IMR-90 (cell line): ENCODE measurements at regions not wholly inside any gene's neighbourhood (a gene's known extent, or its start where the extent isn't known, plus 50 kb on each side); places are given as distances from the start of the nearest gene placed in this dataset.

Source experiments
- ATAC-seq: fragments of 200-7000 bp; cut with Tn5 transposase; 2 replicates; pipeline ENCODE4 v1.9.1; 2020; ENCODE audit warnings: low read depth, mild to moderate bottlenecking, moderate library complexity
- BruUV-seq: library from RNA; stranded (reverse); fragments of 400-500 nt; replicated peaks from 2 replicates; lab custom pipeline; 2021; lab: Mats Ljungman, UMichigan
- CTCF ChIA-PET: fragments of 300-600 bp; formaldehyde crosslinking; extraction: SDS; loops from one replicate; lab custom pipeline; 2021; ENCODE audit warnings: antibody characterized with exemption; lab: Yijun Ruan, JAX
- POLR2A ChIA-PET: fragments of 300-600 bp; sonication (Branson Sonifier 250); formaldehyde crosslinking; loops from one replicate; lab custom pipeline; 2022; ENCODE audit warnings: antibody characterized with exemption; ENCODE audit not compliant: unreplicated experiment; lab: Charles Lee
- DNase-seq: peaks from one replicate; pipeline ENCODE4 v3.0.0; 2013
- H2AFZ ChIP-seq: replicated peaks from 2 replicates; pipeline ENCODE3; 2013; ENCODE audit warnings: low read length, mild to moderate bottlenecking; ENCODE audit not compliant: poor library complexity
- H2AK5ac ChIP-seq: 2 replicates; pipeline ENCODE4 v1.6.1; 2013; ENCODE audit warnings: low read depth, low read length, inconsistent platforms
- H2AK9ac ChIP-seq: replicated peaks from 2 replicates; pipeline ENCODE3; 2013; ENCODE audit warnings: mild to moderate bottlenecking, low read depth, low read length, moderate library complexity; ENCODE audit not compliant: poor library complexity
- H2BK120ac ChIP-seq: 2 replicates; pipeline ENCODE4 v1.6.1; 2013; ENCODE audit warnings: low read depth, low read length, inconsistent platforms
- H2BK15ac ChIP-seq: 3 replicates; pipeline ENCODE4 v1.6.1; 2013; ENCODE audit warnings: low read depth, low read length, inconsistent platforms
- H2BK20ac ChIP-seq: 2 replicates; pipeline ENCODE4 v1.6.1; 2013; ENCODE audit warnings: low read depth, mild to moderate bottlenecking, inconsistent platforms, low read length, moderate library complexity
- H2BK5ac ChIP-seq: 2 replicates; pipeline ENCODE4 v1.6.1; 2013; ENCODE audit warnings: mild to moderate bottlenecking, low read depth, low read length, inconsistent platforms; ENCODE audit not compliant: poor library complexity, severe bottlenecking
- H3K14ac ChIP-seq: replicated peaks from 2 replicates; pipeline ENCODE4 v1.6.1; 2013; ENCODE audit warnings: low read depth, low read length, inconsistent platforms
- H3K18ac ChIP-seq: 2 replicates; pipeline ENCODE4 v1.6.1; 2013; ENCODE audit warnings: low read depth, low read length, control low read depth
- H3K23ac ChIP-seq: 2 replicates; pipeline ENCODE4 v1.6.1; 2013; ENCODE audit warnings: low read depth, low read length, inconsistent platforms
- H3K27ac ChIP-seq: 2 replicates; pipeline ENCODE4 v1.5.1; 2013; ENCODE audit warnings: mild to moderate bottlenecking, control low read depth, low read length; ENCODE audit not compliant: insufficient read depth
- H3K27me3 ChIP-seq: 2 replicates; pipeline ENCODE4 v1.6.1; 2013; ENCODE audit warnings: low read length; ENCODE audit not compliant: control insufficient read depth, insufficient read depth
- H3K36me3 ChIP-seq: 2 replicates; pipeline ENCODE4 v1.6.1; 2013; ENCODE audit warnings: low read length, mixed read lengths; ENCODE audit not compliant: control insufficient read depth, insufficient read depth
- H3K4ac ChIP-seq: 2 replicates; pipeline ENCODE4 v1.6.1; 2013; ENCODE audit warnings: low read depth, low read length, inconsistent platforms
- H3K4me1 ChIP-seq: 2 replicates; pipeline ENCODE4 v1.6.1; 2013; ENCODE audit warnings: low read length, mixed read lengths; ENCODE audit not compliant: control insufficient read depth, insufficient read depth
- H3K4me2 ChIP-seq: 2 replicates; pipeline ENCODE4 v1.6.1; 2013; ENCODE audit warnings: low read depth, mild to moderate bottlenecking, control low read depth, low read length, moderate library complexity
- H3K4me3 ChIP-seq: 2 replicates; pipeline ENCODE4 v1.5.1; 2013; ENCODE audit warnings: low read depth, mild to moderate bottlenecking, control low read depth, low read length, moderate library complexity; ENCODE audit not compliant: insufficient read depth
- H3K56ac ChIP-seq: 2 replicates; pipeline ENCODE4 v1.6.1; 2013; ENCODE audit warnings: low read length, inconsistent platforms; ENCODE audit not compliant: insufficient read depth; ENCODE audit errors: extremely low read depth
- H3K79me1 ChIP-seq, 2 experiments: 2 replicates each; pipeline ENCODE4 v1.6.1; 2013; ENCODE audit warnings: low read length in 2 of 2, inconsistent platforms in 1 of 2, low read depth in 1 of 2
- H3K9ac ChIP-seq: 2 replicates; pipeline ENCODE4 v1.6.1; 2013; ENCODE audit warnings: low read depth, low read length, control low read depth
- H3K9me1 ChIP-seq: 2 replicates; pipeline ENCODE4 v1.6.1; 2013; ENCODE audit warnings: low read length, inconsistent platforms; ENCODE audit not compliant: insufficient read depth
- H3K9me3 ChIP-seq: 2 replicates; pipeline ENCODE4 v1.6.1; 2013; ENCODE audit warnings: low read length; ENCODE audit not compliant: control insufficient read depth, insufficient read depth
- H4K20me1 ChIP-seq: 2 replicates; pipeline ENCODE4 v1.6.1; 2013; ENCODE audit warnings: low read length, inconsistent platforms; ENCODE audit not compliant: insufficient read depth
- H4K5ac ChIP-seq: 2 replicates; pipeline ENCODE4 v1.6.1; 2013; ENCODE audit warnings: mild to moderate bottlenecking, low read depth, low read length, control low read depth
- H4K8ac ChIP-seq, 2 experiments: 2 replicates each; pipeline ENCODE4 v1.6.1; 2013; ENCODE audit warnings: low read depth in 2 of 2, low read length in 2 of 2, control low read depth in 1 of 2, inconsistent platforms in 1 of 2
- H4K91ac ChIP-seq: 2 replicates; pipeline ENCODE4 v1.6.1; 2013; ENCODE audit warnings: low read depth, low read length, inconsistent platforms; ENCODE audit not compliant: insufficient read depth
- BHLHE40 ChIP-seq: fragments of 150-350 bp; IDR thresholded peaks from 2 replicates; pipeline ENCODE4 v1.6.1; 2016; ENCODE audit warnings: mild to moderate bottlenecking, low read depth, low read length
- CEBPB ChIP-seq: IDR thresholded peaks from 2 replicates; pipeline ENCODE4 v1.6.1; 2012; ENCODE audit warnings: low read depth, low read length, improper control_type of control experiment
- CHD1 ChIP-seq: IDR thresholded peaks from 2 replicates; pipeline ENCODE4 v1.6.1; 2012; ENCODE audit warnings: low read depth, low read length, improper control_type of control experiment
- CTCF ChIP-seq: conservative IDR thresholded peaks from 2 replicates; pipeline ENCODE4 v1.5.1; 2012; ENCODE audit warnings: mild to moderate bottlenecking, low read depth, low read length, improper control_type of control experiment
- MAFK ChIP-seq: IDR thresholded peaks from 2 replicates; pipeline ENCODE4 v1.6.1; 2012; ENCODE audit warnings: low read depth, low read length, improper control_type of control experiment
- MAZ ChIP-seq: IDR thresholded peaks from 2 replicates; pipeline ENCODE4 v1.6.1; 2012; ENCODE audit warnings: low read depth, mild to moderate bottlenecking, low read length, improper control_type of control experiment, moderate library complexity, borderline replicate concordance
- NFE2L2 ChIP-seq: fragments of 150-350 bp; IDR thresholded peaks from 2 replicates; pipeline ENCODE4 v1.6.1; 2016; ENCODE audit warnings: low read depth, mild to moderate bottlenecking, low read length
- RAD21 ChIP-seq: IDR thresholded peaks from 2 replicates; pipeline ENCODE4 v1.6.1; 2012; ENCODE audit warnings: low read length, improper control_type of control experiment
- RFX5 ChIP-seq: IDR thresholded peaks from 2 replicates; pipeline ENCODE4 v1.8.0; 2012; ENCODE audit warnings: low read depth, mild to moderate bottlenecking, low read length, moderate library complexity
- SMC3 ChIP-seq: fragments of 150-350 bp; IDR thresholded peaks from 2 replicates; pipeline ENCODE4 v1.6.1; 2016; ENCODE audit warnings: low read depth, mild to moderate bottlenecking, antibody characterized with exemption, low read length, moderate library complexity
- USF2 ChIP-seq: fragments of 150-350 bp; IDR thresholded peaks from 2 replicates; pipeline ENCODE4 v1.6.1; 2017; ENCODE audit warnings: mild to moderate bottlenecking, antibody characterized with exemption, low read length, low read depth
- WGBS, 2 experiments: methylation state at CpG; one replicate each; pipeline versions ENCODE4 v1.1.5 to v1.1.7; 2013; ENCODE audit warnings: missing lambda C conversion rate in 2 of 2; ENCODE audit not compliant: insufficient read length in 1 of 2; ENCODE audit errors: extremely low coverage in 2 of 2; 5-methylcytosine and 5-hydroxymethylcytosine counted together
- dilution Hi-C: fragments of 300-500 bp; cut with HindIII; formaldehyde crosslinking; loops from one replicate; pipeline ENCODE4 v1.14.3; 2018; ENCODE audit warnings: low sequenced_read_pairs; ENCODE audit not compliant: unreplicated experiment
- in situ Hi-C: fragments of 300-500 bp; cut with MboI; formaldehyde crosslinking; loops from 3 replicates; pipeline ENCODE4 v1.14.3; 2019; ENCODE audit warnings: low sequenced_read_pairs, inconsistent platforms, mixed read lengths
- intact Hi-C: fragments of 100-400 bp; cut with micrococcal nuclease; formaldehyde crosslinking; loops from 2 replicates; pipeline ENCODE4 v1.10.0; 2022

GRCh38 chr1:228992907-228993535 is 257.7 kb downstream of the RHOU start:
- no peak overlapping the region for H4K5ac ChIP-seq
- ChIA-PET POLR2A (interaction anchor here (0.5 kb wide), 1 partner anchor 17 kb away, joined by 3 read pairs; no protein-coding TSS in a partner anchor), CTCF (no interaction called here)
- no peak overlapping the region for H2BK15ac ChIP-seq
- no peak overlapping the region for H4K8ac ChIP-seq
- intact Hi-C loops (no loop called here), dilution Hi-C loops (no loop called here), in situ Hi-C loops (no loop called here)
- no peaks in the 10 kb centered on the region; the same call in 1 of the 2 replicates for H3K4me1 ChIP-seq
- H3K23ac ChIP-seq, result no peak overlapping the region
- H3K9ac ChIP-seq, result no peak overlapping the region
- H3K9me3 ChIP-seq, result no peaks in the 10 kb centered on the region
- H4K20me1 ChIP-seq, result no peaks in the 10 kb centered on the region
- no peak overlapping the region for H3K4me2 ChIP-seq
- no peak overlapping the region for H3K4ac ChIP-seq
- H2AK9ac ChIP-seq, result no peak overlapping the region
- H3K4me3 ChIP-seq, result no peak overlapping the region
- no peak overlapping the region for H2BK5ac ChIP-seq
- no peak overlapping the region for H2AK5ac ChIP-seq
- no TSS peak for BruUV-seq
- H2AFZ ChIP-seq, result no peak overlapping the region
- no CpG with 5 or more reads among the region's 8 CpGs for WGBS, 2 experiments
- H2BK20ac ChIP-seq, result no peak overlapping the region
- DNase-seq (no peak), ATAC-seq (no peak)
- H3K36me3 ChIP-seq, result no peaks in the 10 kb centered on the region
- H4K91ac ChIP-seq, result no peak overlapping the region
- no peak overlapping the region for H3K56ac ChIP-seq
- peaks cover 6% of the 10 kb centered on the region for H3K27me3 ChIP-seq
- no peaks in the 10 kb centered on the region for H3K79me1 ChIP-seq
- no peak overlapping the region for H3K18ac ChIP-seq
- H3K27ac ChIP-seq, result no peak overlapping the region
- no peaks in the 10 kb centered on the region for H3K9me1 ChIP-seq
- H3K14ac ChIP-seq, result no peak overlapping the region
- no peak overlapping the region for H2BK120ac ChIP-seq
- TF ChIP-seq CTCF, result no peak
- TF ChIP-seq MAFK, result no peak
- no peak for TF ChIP-seq USF2
- no peak for TF ChIP-seq SMC3
- no peak for TF ChIP-seq NFE2L2
- no peak for TF ChIP-seq CEBPB
- TF ChIP-seq MAZ, result no peak
- TF ChIP-seq BHLHE40, result no peak
- TF ChIP-seq RAD21, result no peak
- TF ChIP-seq RFX5, result no peak
- no peak for TF ChIP-seq CHD1
